C4-2B (cell line): ENCODE measurements at regions not wholly inside any gene's neighbourhood (a gene's known extent, or its start where the extent isn't known, plus 50 kb on each side); places are given as distances from the start of the nearest gene placed in this dataset.

ENCODE experiments used
- ZFX ChIP-seq: fragments of 450-650 bp; IDR thresholded peaks from 2 replicates; pipeline ENCODE4 v1.6.1; 2017
- TF ChIP-seq, protein P1 (sequence below): fragments of 450-650 bp; conservative IDR thresholded peaks from 2 replicates; pipeline ENCODE4 v1.5.1; 2017; ENCODE audit warnings: mild to moderate bottlenecking

DNA sequence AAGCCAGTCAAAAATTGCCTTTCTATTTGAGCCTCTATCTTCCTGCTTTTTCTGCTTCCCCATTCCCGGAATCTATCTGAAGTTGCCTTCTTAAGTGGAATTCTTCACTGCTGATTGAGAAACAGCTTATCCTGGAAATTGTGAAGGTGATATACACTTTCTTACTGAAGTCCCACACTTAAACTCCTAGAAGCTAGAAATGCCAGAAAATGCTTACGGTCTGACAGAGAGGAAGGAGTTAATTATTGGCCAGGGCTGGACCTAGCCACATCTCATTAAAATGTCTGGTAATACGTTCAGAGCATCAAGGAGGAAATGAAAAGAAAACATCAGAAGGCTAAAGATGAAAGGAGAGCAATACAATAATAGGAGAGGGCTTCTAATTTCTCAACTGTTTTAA lies 292.5 kb upstream of the SNX7 start:
- TF ChIP-seq, protein P1, sequence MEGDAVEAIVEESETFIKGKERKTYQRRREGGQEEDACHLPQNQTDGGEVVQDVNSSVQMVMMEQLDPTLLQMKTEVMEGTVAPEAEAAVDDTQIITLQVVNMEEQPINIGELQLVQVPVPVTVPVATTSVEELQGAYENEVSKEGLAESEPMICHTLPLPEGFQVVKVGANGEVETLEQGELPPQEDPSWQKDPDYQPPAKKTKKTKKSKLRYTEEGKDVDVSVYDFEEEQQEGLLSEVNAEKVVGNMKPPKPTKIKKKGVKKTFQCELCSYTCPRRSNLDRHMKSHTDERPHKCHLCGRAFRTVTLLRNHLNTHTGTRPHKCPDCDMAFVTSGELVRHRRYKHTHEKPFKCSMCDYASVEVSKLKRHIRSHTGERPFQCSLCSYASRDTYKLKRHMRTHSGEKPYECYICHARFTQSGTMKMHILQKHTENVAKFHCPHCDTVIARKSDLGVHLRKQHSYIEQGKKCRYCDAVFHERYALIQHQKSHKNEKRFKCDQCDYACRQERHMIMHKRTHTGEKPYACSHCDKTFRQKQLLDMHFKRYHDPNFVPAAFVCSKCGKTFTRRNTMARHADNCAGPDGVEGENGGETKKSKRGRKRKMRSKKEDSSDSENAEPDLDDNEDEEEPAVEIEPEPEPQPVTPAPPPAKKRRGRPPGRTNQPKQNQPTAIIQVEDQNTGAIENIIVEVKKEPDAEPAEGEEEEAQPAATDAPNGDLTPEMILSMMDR: no peak
- no peak for TF ChIP-seq ZFX
